Peyer's patch (tissue), 4 donors: ENCODE measurements at regions not wholly inside any gene's neighbourhood (a gene's known extent, or its start where the extent isn't known, plus 50 kb on each side); places are given as distances from the start of the nearest gene placed in this dataset.

ENCODE experiments used
- CTCF ChIP-seq, 6 experiments: fragments of 450-650 bp in 4 of 6; fragments of 200-600 bp in 2 of 6; sonication (generic) in 1 of 6; IDR thresholded peaks; one replicate each; pipeline ENCODE4 v1.5.1; 2017 to 2019; ENCODE audit warnings: antibody characterized with exemption in 6 of 6, mild to moderate bottlenecking in 3 of 6, moderate library complexity in 1 of 6
- POLR2A ChIP-seq, 2 donors: fragments of 450-650 bp; IDR thresholded peaks; one replicate each; pipeline ENCODE4 v1.5.1; 2017; ENCODE audit warnings: antibody characterized with exemption in 2 of 2, mild to moderate bottlenecking in 2 of 2, moderate library complexity in 2 of 2

GRCh38 chr12:4118601-4119156 is 154.9 kb upstream of the CCND2 start:
- TF ChIP-seq CTCF (IDR thresholded peaks at IDR 0.05) = no peak
- TF ChIP-seq POLR2A (IDR thresholded peaks at IDR 0.05) = no peak
